ENCODE measurements at regions not wholly inside any gene's neighbourhood (a gene's known extent, or its start where the extent isn't known, plus 50 kb on each side); places are given as distances from the start of the nearest gene placed in this dataset.

- DNase-seq, result no peak
Measured at GRCh38 chr3:180188512-180189309, 152.0 kb upstream of the PEX5L start.

- DNase-seq, result no peak
Measured at GRCh38 chr3:180189310-180189648, 152.5 kb upstream of the PEX5L start.

GRCh38 chr3:180196658-180197057 lies 159.9 kb upstream of the PEX5L start:
- no peak for DNase-seq

- no peak for DNase-seq
Measured at GRCh38 chr3:180199417-180199995, 162.8 kb upstream of the PEX5L start.

- no peak for DNase-seq
Measured at GRCh38 chr3:180215866-180216265, 179.1 kb upstream of the PEX5L start.

- DNase-seq, result no peak
Measured at GRCh38 chr3:180223268-180223667, 186.5 kb upstream of the PEX5L start.

GRCh38 chr3:180229113-180229512 lies 192.4 kb upstream of the PEX5L start:
- DNase-seq, result no peak

- DNase-seq, result no peak
Measured at GRCh38 chr3:180239939-180240338, 203.2 kb upstream of the PEX5L start.

- DNase-seq, result no peak
Measured at GRCh38 chr3:180246688-180247195, 210.0 kb upstream of the PEX5L start.

GRCh38 chr3:180250172-180250571 lies 213.4 kb upstream of the PEX5L start:
- no peak for DNase-seq

GRCh38 chr3:180252683-180253082 lies 215.9 kb upstream of the PEX5L start:
- peak in 1 of 2 experiments; percentile 16 for DNase-seq

GRCh38 chr3:180253283-180253682 lies 216.5 kb upstream of the PEX5L start:
- no peak for DNase-seq

GRCh38 chr3:180264479-180264878 lies 227.7 kb upstream of the PEX5L start:
- no peak for DNase-seq

- no peak for DNase-seq
Measured at GRCh38 chr3:180265551-180265950, 228.8 kb upstream of the PEX5L start.

GRCh38 chr3:180267202-180267843 lies 230.6 kb upstream of the PEX5L start:
- DNase-seq, result no peak

GRCh38 chr3:180274536-180274935 lies 237.8 kb upstream of the PEX5L start:
- no peak for DNase-seq

- DNase-seq, result no peak
Measured at GRCh38 chr3:180275176-180275575, 238.4 kb upstream of the PEX5L start.

GRCh38 chr3:180277041-180277440 lies 240.3 kb upstream of the PEX5L start:
- no peak for DNase-seq

- DNase-seq, result no peak
Measured at GRCh38 chr3:180278583-180279188, 241.9 kb upstream of the PEX5L start.

- no peak for DNase-seq
Measured at GRCh38 chr3:180280555-180280954, 243.8 kb upstream of the PEX5L start.

- DNase-seq, result no peak
Measured at GRCh38 chr3:180282386-180282785, 245.6 kb upstream of the PEX5L start.

- no peak for DNase-seq
Measured at GRCh38 chr3:180283251-180283650, 246.5 kb upstream of the PEX5L start.

- DNase-seq, result no peak
Measured at GRCh38 chr3:180284331-180285110, 247.8 kb upstream of the PEX5L start.

Data from SHP77 (cell line).